Hippocampal formation (tissue), 2 donors: ENCODE measurements at regions not wholly inside any gene's neighbourhood (a gene's known extent, or its start where the extent isn't known, plus 50 kb on each side); places are given as distances from the start of the nearest gene placed in this dataset.
"Not testable (repeated sequence)": the region's sequence is repeated elsewhere in the genome, so short reads cannot be mapped to it uniquely, and the experiment has no call there.

Experiments used
- DNase-seq, 2 donors: peaks; one replicate each; lab custom pipeline; 2025; lab: John Stamatoyannopoulos, UW

DNA sequence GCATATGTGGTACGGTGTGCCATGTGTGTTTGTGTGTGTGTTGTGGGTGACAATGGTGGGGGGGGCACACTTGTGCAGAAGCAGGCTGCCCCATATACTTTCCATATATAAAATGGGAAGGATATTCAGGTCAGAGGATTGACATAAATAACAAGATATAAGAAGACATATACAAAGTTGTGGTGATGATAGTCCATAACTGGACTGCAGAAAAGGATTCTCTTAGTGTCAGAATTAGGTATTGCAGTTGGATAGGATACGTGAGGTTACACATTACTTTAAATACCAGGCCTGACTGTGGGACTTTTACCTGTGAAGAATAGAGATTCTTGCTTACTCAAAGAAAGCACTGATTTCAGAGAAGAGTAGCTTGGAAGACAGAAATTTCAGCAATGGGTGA is 1260.3 kb downstream of the EPHA7 start:
- DNase-seq, result no peak

DNA sequence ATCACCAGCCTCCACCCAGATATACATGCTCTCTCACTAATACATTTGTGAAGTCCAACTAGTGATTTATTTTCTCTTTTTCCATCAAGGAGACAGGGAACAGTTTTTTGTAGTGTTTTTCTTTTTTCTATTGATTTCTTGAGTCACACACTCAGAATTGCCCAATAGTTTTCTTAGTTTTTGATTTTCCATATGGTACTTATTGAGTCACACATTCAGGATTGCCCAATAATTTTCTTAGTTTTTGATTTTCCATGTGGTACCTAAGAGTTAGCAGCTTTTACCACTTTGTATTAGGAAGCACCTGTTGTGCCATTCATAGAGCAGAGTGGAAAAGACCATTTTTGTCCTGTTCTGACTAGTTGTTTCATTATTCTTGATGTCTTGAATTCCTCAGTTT is 1268.8 kb downstream of the EPHA7 start:
- no peak for DNase-seq

DNA sequence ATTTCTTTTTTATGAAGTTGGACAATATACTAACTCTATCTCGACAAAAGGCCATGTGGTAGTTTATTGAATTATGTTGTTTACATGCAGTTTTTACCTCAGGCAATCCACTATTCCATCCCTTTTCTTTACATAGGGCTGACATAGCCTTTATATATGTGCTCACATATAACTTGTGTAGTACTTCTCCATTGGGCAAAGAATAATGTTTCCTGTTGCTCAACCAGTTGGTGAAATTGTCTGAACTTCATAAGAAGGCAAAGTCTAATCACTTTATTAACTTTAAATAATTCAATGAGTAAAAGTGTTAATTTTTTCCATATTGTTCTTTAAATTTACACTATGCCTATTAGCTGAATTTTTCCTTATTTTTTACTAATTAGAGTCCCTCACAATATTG is 1272.1 kb downstream of the EPHA7 start:
- no peak for DNase-seq

DNA sequence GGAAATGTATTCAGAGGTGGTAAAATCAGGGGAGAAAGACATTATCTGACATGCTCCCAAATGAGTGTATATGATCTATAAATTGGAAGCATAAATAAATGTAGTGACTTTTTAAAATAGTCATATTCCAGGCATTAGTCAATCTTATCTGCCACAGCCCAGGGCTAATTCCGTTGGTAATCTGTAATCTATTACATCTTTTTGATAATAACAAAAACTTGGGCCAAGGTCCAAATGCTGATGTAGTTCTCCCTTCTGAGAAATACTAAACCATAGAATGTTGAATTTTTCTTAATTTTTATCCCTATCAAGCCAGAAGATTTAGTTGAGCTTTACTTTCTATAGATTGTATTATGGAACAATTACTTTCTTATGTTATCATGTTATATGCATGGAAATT is 1279.8 kb downstream of the EPHA7 start:
- no peak for DNase-seq

GRCh38 chr6:92132957-92133356 is 1286.4 kb downstream of the EPHA7 start:
- DNase-seq, result no peak

DNA sequence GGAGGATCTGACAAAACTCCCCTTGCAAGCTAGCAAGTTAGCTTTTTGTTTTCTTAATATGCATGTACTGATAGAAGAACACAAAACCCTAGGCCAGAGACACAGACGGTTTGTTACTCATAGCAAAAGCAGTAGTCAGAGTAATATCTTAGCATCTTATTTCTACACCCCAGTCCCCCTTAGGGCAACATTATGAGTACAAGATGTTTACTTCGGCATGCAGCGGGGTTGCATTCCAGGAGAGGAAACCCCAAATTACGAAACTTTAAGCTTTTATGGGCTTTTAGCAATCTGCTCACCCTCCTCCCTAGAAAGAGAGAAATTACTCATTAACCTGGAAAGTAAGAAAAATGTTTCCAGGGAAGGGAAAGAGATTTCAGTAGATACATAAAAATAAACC is 1286.9 kb downstream of the EPHA7 start:
- DNase-seq, result no peak

- DNase-seq, result no peak
Observed at GRCh38 chr6:92130944-92131343, 1288.4 kb downstream of the EPHA7 start.

DNA sequence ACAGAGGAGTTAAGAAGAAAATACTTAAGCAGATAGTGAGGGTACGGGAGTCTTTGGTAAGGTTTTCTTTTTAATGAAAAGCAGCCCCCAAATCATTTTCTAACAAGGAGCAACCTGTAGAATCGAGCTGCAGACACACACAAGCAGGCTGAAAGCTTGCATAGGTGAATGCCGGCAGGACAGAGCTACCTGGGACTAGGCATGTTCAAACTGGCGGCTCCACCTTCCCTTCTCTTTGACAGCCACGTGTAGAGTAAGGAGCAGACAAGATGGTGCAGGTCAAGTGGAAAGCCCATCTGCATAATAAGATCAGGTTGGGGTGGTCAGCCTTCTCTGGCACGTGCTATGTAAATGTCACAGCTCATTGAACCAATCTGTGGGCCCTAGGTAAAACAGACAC is 1292.4 kb downstream of the EPHA7 start:
- no peak for DNase-seq

DNA sequence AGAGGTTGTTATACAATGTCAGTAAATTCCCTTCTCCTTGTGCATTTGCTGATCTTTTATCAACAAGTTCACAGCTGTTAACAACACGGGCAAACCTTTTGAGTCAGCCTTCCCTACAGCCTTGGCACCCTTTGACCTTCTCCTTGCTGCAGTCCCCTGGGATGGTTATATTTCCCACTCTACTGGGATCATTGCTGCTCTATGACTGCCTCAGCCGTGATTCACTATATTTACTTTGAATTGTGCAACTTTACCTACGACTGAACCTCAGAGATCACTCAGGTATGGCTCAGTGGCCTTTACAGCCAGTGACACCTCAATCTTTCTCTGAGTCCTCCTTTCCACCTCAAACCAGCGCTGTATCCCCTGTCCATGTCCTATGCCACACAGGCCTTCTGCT is 1293.3 kb downstream of the EPHA7 start:
- DNase-seq, result no peak

- no peak for DNase-seq
Observed at GRCh38 chr6:92125681-92126080, 1293.7 kb downstream of the EPHA7 start.

- DNase-seq, result no peak
Observed at GRCh38 chr6:92124200-92124651, 1295.1 kb downstream of the EPHA7 start.

- DNase-seq, result peak in 1 of 2 donors; percentile 40
Observed at GRCh38 chr6:92122746-92123145, 1296.6 kb downstream of the EPHA7 start.

- DNase-seq, result no peak
Observed at GRCh38 chr6:92121228-92121627, 1298.1 kb downstream of the EPHA7 start.

DNA sequence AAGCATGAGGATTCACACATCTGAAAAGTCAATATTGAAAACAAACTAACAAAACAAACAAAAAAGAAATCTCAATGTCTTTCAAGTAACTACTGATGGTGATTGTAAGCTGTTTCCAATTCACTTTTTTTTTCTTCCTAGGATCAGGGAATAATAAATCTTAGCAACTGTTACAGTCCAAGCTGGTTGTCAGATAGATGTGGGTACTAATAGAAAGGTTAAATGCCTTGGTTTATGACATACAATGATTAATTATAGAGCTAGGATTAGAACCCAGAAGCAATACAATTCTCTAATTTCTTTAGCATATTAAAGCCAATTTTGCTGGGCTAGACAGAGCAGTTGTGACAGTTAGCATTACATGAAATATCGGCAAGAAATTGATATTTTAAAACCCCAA is 1301.6 kb downstream of the EPHA7 start:
- DNase-seq, result no peak

DNA sequence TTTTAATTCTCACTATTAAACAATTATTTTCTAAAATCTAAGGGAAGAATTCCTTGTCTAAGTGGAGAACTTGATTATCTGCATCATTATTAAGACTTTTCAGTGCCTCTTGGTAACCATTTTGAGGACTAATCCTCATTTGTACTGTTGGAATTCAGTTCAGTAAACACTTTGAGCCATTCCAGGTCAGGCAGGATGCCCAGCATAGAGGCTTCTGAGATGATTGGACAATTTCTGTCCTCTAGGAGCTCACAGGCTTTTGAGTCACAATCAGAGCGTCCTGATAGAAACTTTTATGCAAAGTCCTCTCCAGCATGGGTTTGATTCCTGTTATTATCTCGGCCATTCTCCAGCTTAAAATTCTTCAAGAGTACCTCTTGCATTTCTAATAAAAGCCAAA is 1304.6 kb downstream of the EPHA7 start:
- DNase-seq, result peak in 1 of 2 donors; percentile 18

DNA sequence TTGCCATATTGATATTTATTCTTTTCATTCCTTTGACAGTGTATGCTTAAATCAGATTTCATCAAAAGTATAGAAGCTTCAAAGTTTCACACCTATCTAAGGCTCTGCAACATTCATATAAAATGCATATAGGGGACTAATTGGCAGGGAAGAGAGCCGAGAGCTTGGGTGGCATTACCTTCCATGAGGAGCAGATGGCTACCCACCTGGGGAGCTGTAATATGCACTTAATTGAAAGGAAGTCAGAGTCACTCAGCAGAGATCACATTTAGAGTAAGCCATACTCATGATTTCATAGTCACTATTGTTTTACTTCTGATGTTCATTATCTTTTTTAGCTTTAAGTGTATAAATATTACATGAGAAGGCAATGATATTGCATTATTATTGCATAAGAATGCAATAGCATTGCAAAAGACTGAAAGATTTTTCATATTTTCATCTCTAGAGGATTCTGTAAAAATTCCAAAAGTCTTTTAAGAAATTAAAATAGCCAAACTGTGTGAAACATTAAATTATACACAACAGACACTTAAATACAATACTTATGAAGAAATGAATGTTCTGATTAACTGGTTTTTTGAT is 1305.2 kb downstream of the EPHA7 start:
- no peak for DNase-seq

DNA sequence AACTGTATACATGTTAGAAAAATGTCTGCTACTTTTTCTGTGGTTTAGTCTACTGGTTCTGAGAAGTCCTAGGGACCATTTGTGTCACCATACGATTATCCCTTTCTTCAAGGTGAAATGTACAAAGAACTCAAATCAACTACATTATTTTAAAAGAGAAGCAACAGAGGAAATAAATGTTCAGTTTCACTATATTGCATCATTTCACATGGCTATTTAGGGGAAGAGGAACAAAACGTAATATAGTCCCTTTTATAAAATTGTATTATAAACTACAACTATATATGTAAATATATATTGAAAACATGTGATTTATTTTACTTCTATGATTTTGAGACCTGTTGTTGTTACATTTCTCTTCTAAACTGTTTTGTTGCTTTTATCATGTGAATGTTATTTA is 1308.0 kb downstream of the EPHA7 start:
- no peak for DNase-seq

- no peak for DNase-seq
Observed at GRCh38 chr6:92110403-92110802, 1309.0 kb downstream of the EPHA7 start.

GRCh38 chr6:92109956-92110355 is 1309.4 kb downstream of the EPHA7 start:
- DNase-seq, result no peak

DNA sequence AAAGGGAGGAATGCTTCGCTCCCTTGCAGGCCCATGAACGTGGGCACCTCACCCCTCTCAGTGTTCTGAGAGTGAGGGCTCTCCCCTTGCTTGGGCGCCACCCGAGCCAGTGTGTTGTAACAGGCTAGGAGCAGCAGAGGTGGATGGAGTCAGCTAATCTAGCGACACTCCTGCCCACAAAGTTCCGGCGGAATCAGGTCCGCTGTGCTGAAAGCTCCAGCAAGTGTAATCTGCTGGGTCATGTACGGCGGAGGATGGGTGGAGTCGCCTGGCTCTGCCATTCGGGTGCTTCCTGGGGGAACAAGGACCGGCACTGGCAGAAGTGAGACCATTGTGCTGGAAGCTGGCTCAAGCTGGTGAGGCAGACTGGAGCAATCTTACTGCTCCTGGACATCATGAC is 1310.1 kb downstream of the EPHA7 start:
- DNase-seq, result no peak

GRCh38 chr6:92086750-92087149 is 1332.6 kb downstream of the EPHA7 start:
- no peak for DNase-seq

GRCh38 chr6:92083914-92084313 is 1335.4 kb downstream of the EPHA7 start:
- not testable (repeated sequence) for DNase-seq

DNA sequence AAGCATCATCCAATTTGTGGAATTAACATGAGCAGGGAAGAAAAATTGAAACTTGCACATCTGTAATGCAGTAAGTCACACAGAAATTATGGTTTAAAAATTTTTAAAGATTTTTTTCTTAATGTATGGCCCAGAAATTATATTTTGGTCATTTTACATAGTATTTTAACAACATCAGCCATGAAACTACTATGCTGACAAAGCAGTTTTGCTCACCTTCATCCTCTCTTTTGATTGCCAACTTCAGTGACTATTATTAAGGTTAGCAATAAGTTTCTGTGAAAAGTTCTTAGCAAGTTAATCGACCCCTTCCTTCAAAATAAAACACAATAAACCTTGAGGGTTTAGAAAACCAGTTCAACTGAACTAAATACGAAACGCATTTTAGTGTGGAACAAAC is 1347.0 kb downstream of the EPHA7 start:
- no peak for DNase-seq

- no peak for DNase-seq
Observed at GRCh38 chr6:92069781-92070180, 1349.6 kb downstream of the EPHA7 start.

DNA sequence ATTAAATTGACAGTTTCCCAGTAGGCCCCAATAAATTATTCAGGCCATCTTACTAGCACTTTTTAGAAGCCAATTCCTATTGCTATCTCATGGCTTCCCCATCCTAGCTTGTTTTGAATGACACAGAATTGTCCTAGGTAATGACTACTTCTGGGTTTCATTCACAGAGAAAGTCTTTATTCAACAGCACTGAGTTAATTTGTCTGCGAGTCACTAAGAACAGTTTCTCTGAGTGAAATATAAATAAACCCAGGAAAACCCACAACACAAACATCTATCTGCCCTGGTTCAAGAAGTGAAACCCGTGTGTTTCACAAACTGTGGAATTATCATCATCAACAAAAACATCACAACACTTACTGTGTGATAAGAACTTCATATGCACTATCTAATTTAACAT is 1366.8 kb downstream of the EPHA7 start:
- DNase-seq, result no peak
